ENCODE measurements at regions not wholly inside any gene's neighbourhood (a gene's known extent, or its start where the extent isn't known, plus 50 kb on each side); places are given as distances from the start of the nearest gene placed in this dataset.

DNA sequence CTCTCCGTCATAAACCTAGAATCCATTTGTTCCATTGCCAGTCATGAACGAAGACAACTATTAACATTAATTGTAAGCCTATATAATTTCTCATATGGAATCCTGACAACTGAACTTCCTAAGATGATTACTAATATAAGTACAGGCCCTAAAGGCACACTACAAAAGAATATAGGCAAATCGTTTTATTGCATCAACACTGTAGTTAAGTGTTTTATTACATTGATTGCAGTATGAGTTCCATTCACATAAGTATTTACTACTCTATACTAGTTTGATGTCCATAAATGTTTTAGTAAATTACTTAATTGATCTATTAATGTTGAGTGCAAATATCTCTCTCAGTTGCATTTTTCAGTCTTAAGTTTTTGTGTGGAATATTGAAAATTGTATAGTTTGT, 113.1 kb upstream of the SEMA3C start:
- TF ChIP-seq, protein P1, sequence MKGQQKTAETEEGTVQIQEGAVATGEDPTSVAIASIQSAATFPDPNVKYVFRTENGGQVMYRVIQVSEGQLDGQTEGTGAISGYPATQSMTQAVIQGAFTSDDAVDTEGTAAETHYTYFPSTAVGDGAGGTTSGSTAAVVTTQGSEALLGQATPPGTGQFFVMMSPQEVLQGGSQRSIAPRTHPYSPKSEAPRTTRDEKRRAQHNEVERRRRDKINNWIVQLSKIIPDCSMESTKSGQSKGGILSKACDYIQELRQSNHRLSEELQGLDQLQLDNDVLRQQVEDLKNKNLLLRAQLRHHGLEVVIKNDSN (IDR thresholded peaks at IDR 0.05), result no peak
- TF ChIP-seq TCF12 (IDR thresholded peaks at IDR 0.05; ENCODE audit: low read depth) (no peak), CREB1 (IDR thresholded peaks at IDR 0.05; ENCODE audit: low read depth) (no peak), CEBPB (IDR thresholded peaks at IDR 0.05) (no peak), ZBTB7A (IDR thresholded peaks at IDR 0.05; ENCODE audit: low read depth) (no peak), NFIC (IDR thresholded peaks at IDR 0.05) (no peak)
- TF ChIP-seq, protein P2, sequence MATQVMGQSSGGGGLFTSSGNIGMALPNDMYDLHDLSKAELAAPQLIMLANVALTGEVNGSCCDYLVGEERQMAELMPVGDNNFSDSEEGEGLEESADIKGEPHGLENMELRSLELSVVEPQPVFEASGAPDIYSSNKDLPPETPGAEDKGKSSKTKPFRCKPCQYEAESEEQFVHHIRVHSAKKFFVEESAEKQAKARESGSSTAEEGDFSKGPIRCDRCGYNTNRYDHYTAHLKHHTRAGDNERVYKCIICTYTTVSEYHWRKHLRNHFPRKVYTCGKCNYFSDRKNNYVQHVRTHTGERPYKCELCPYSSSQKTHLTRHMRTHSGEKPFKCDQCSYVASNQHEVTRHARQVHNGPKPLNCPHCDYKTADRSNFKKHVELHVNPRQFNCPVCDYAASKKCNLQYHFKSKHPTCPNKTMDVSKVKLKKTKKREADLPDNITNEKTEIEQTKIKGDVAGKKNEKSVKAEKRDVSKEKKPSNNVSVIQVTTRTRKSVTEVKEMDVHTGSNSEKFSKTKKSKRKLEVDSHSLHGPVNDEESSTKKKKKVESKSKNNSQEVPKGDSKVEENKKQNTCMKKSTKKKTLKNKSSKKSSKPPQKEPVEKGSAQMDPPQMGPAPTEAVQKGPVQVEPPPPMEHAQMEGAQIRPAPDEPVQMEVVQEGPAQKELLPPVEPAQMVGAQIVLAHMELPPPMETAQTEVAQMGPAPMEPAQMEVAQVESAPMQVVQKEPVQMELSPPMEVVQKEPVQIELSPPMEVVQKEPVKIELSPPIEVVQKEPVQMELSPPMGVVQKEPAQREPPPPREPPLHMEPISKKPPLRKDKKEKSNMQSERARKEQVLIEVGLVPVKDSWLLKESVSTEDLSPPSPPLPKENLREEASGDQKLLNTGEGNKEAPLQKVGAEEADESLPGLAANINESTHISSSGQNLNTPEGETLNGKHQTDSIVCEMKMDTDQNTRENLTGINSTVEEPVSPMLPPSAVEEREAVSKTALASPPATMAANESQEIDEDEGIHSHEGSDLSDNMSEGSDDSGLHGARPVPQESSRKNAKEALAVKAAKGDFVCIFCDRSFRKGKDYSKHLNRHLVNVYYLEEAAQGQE (IDR thresholded peaks at IDR 0.05; ENCODE audit: low read depth), result no peak

DNA sequence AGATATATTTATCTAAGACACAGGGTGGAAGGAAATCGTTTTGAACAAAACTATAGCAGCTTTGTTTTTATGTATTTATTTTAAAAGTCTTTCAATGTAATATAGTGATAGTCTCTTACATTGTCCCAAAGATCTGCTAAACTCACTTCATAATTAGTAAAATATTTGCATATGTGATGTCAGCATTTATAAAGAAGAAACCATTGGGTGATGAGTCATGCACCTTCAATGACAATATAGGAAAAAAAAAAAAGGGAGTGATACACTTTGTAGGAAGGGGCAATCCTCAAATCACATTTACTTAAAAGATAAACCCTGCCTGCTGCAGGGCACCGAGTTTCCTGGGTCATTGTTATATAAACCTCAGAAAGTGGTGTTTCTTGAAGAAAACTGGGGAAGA, 112.4 kb upstream of the SEMA3C start:
- no peak for TF ChIP-seq ZBTB7A (IDR thresholded peaks at IDR 0.05; ENCODE audit: low read depth)
- no peak for TF ChIP-seq TAF1 (IDR thresholded peaks at IDR 0.05; ENCODE audit: low read depth)
- no peak for TF ChIP-seq EP300 (IDR thresholded peaks at IDR 0.05; ENCODE audit: borderline replicate concordance)
- TF ChIP-seq TCF12 (IDR thresholded peaks at IDR 0.05; ENCODE audit: low read depth), result no peak
- TF ChIP-seq, protein P2 (IDR thresholded peaks at IDR 0.05; ENCODE audit: low read depth), result no peak
- no peak for TF ChIP-seq FOXM1 (IDR thresholded peaks at IDR 0.05; ENCODE audit: borderline replicate concordance, low read depth)
- no peak for TF ChIP-seq NFIC (IDR thresholded peaks at IDR 0.05)
- TF ChIP-seq CREB1 (IDR thresholded peaks at IDR 0.05; ENCODE audit: low read depth), result no peak
- TF ChIP-seq YY1 (IDR thresholded peaks at IDR 0.05; ENCODE audit: low read depth), result no peak
- TF ChIP-seq TEAD4 (IDR thresholded peaks at IDR 0.05), result no peak
- TF ChIP-seq RAD21 (IDR thresholded peaks at IDR 0.05; ENCODE audit: low read depth), result no peak
- no peak for TF ChIP-seq CEBPB (IDR thresholded peaks at IDR 0.05)
- TF ChIP-seq, protein P3, sequence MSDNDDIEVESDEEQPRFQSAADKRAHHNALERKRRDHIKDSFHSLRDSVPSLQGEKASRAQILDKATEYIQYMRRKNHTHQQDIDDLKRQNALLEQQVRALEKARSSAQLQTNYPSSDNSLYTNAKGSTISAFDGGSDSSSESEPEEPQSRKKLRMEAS (IDR thresholded peaks at IDR 0.05), result no peak
- TF ChIP-seq, protein P1 (IDR thresholded peaks at IDR 0.05), result no peak
- TF ChIP-seq EGR1 (IDR thresholded peaks at IDR 0.05), result no peak

DNA sequence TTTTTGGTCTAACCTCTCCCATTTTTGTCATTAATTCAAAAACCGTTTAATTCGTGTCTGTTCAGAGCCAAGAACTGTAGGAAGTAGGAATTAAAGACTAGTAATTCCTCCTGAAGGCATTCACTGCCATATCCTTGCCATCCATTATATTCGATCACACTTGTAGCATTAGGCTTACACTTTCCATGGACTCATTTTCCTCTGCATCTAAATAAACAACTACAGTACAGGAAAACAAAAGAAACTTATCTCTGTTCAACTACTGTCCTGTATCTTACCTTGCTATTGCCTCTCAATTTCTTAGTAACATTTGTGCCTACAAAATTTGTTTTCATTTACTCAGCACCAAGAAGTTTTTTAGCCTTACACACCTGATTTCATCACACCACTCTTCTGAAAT, 111.6 kb upstream of the SEMA3C start:
- TF ChIP-seq ZBTB7A (IDR thresholded peaks at IDR 0.05; ENCODE audit: low read depth) (no peak), EP300 (IDR thresholded peaks at IDR 0.05; ENCODE audit: borderline replicate concordance) (no peak), CEBPB (IDR thresholded peaks at IDR 0.05) (no peak), TEAD4 (IDR thresholded peaks at IDR 0.05) (no peak), NFIC (IDR thresholded peaks at IDR 0.05) (no peak), RAD21 (IDR thresholded peaks at IDR 0.05; ENCODE audit: low read depth) (no peak), TCF12 (IDR thresholded peaks at IDR 0.05; ENCODE audit: low read depth) (no peak), TAF1 (IDR thresholded peaks at IDR 0.05; ENCODE audit: low read depth) (no peak), EGR1 (IDR thresholded peaks at IDR 0.05) (no peak), YY1 (IDR thresholded peaks at IDR 0.05; ENCODE audit: low read depth) (no peak), FOXM1 (IDR thresholded peaks at IDR 0.05; ENCODE audit: borderline replicate concordance, low read depth) (no peak), CREB1 (IDR thresholded peaks at IDR 0.05; ENCODE audit: low read depth) (no peak)
- TF ChIP-seq, protein P1 (IDR thresholded peaks at IDR 0.05), result no peak
- TF ChIP-seq, protein P3 (IDR thresholded peaks at IDR 0.05), result no peak
- TF ChIP-seq, protein P2 (IDR thresholded peaks at IDR 0.05; ENCODE audit: low read depth), result no peak

DNA sequence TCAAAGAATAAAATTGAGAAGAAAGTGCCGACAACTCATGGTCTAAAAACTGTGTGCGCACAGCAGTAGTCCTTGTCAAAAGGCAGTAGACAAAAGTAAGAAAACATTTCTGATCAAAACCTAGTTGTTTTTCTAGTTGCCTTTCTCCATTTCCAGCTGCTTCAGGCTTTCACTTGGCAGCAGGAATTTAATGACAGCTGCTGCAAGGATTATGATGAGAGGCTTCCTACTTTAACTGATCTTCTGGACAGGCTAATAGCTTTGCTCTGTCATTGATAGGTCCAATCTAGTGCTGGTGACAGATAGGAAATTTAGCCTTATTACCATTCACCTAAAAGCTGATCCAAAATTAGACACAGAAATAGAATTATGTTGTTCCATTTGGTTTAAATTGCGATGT, 110.7 kb upstream of the SEMA3C start:
- no peak for TF ChIP-seq RAD21 (IDR thresholded peaks at IDR 0.05; ENCODE audit: low read depth)
- no peak for TF ChIP-seq TEAD4 (IDR thresholded peaks at IDR 0.05)
- no peak for TF ChIP-seq YY1 (IDR thresholded peaks at IDR 0.05; ENCODE audit: low read depth)
- TF ChIP-seq CEBPB (IDR thresholded peaks at IDR 0.05), result no peak
- no peak for TF ChIP-seq EP300 (IDR thresholded peaks at IDR 0.05; ENCODE audit: borderline replicate concordance)
- TF ChIP-seq TCF12 (IDR thresholded peaks at IDR 0.05; ENCODE audit: low read depth), result no peak
- no peak for TF ChIP-seq FOXM1 (IDR thresholded peaks at IDR 0.05; ENCODE audit: borderline replicate concordance, low read depth)
- TF ChIP-seq, protein P3 (IDR thresholded peaks at IDR 0.05), result no peak
- no peak for TF ChIP-seq EGR1 (IDR thresholded peaks at IDR 0.05)
- TF ChIP-seq, protein P1 (IDR thresholded peaks at IDR 0.05), result no peak
- no peak for TF ChIP-seq NFIC (IDR thresholded peaks at IDR 0.05)

All from Ishikawa (cell line).